SU-DHL-6 (cell line): ENCODE measurements at regions not wholly inside any gene's neighbourhood (a gene's known extent, or its start where the extent isn't known, plus 50 kb on each side); places are given as distances from the start of the nearest gene placed in this dataset.

Experiments used
- H2AFZ ChIP-seq: fragments of 200-600 bp; sonication (generic); 2 replicates; pipeline ENCODE4 v1.6.1; 2014; ENCODE audit warnings: low read depth, mild to moderate bottlenecking, moderate library complexity, mixed read lengths, antibody characterized with exemption, low read length; ENCODE audit not compliant: severe bottlenecking
- H3F3A ChIP-seq: fragments of 200-600 bp; shearing (Covaris generic); 2 replicates; pipeline ENCODE4 v1.6.0; 2016; ENCODE audit warnings: antibody characterized with exemption, mild to moderate bottlenecking; ENCODE audit not compliant: insufficient read depth
- H3K27ac ChIP-seq: fragments of 200-600 bp; sonication (generic); 2 replicates; pipeline ENCODE4 v1.5.1; 2016; ENCODE audit warnings: low read depth, mild to moderate bottlenecking, low read length, moderate library complexity, mixed read lengths
- H3K27me3 ChIP-seq: fragments of 200-600 bp; sonication (generic), shearing (Covaris generic); 2 replicates; pipeline ENCODE4 v1.6.0; 2014; ENCODE audit warnings: mild to moderate bottlenecking, low read length
- H3K36me3 ChIP-seq: fragments of 200-600 bp; sonication (generic); 2 replicates; pipeline ENCODE4 v1.6.1; 2014; ENCODE audit warnings: mild to moderate bottlenecking, low read length, mixed read lengths
- H3K4me2 ChIP-seq: fragments of 300-600, 200-600 bp; shearing (Covaris generic), sonication (generic); 2 replicates; pipeline ENCODE4 v1.6.0; 2014; ENCODE audit warnings: low read length, low read depth, mild to moderate bottlenecking; ENCODE audit not compliant: poor library complexity, severe bottlenecking
- H3K4me3 ChIP-seq: fragments of 200-600 bp; sonication (generic); 2 replicates; pipeline ENCODE4 v1.5.1; 2014; ENCODE audit warnings: antibody characterized with exemption, low read length, mild to moderate bottlenecking, mixed read lengths; ENCODE audit not compliant: insufficient read depth, poor library complexity, severe bottlenecking
- H3K79me2 ChIP-seq: fragments of 200-600 bp; sonication (generic); 2 replicates; pipeline ENCODE4 v1.6.1; 2014; ENCODE audit warnings: mild to moderate bottlenecking, low read length, moderate library complexity; ENCODE audit not compliant: insufficient read depth
- H3K9ac ChIP-seq: fragments of 200-600 bp; sonication (generic); 2 replicates; pipeline ENCODE4 v1.7.0; 2014; ENCODE audit warnings: mild to moderate bottlenecking, low read length
- H3K9me2 ChIP-seq: fragments of 200-600 bp; sonication (generic); replicated peaks from 2 replicates; pipeline ENCODE4 v1.6.1; 2014; ENCODE audit warnings: low read length; ENCODE audit not compliant: insufficient read depth
- H3K9me3 ChIP-seq: fragments of 200-600 bp; sonication (generic); 2 replicates; pipeline ENCODE4 v1.6.1; 2014; ENCODE audit warnings: low read length, mixed read lengths; ENCODE audit not compliant: insufficient read depth
- H4K20me1 ChIP-seq: fragments of 200-600 bp; sonication (generic); 2 replicates; pipeline ENCODE4 v1.6.1; 2014; ENCODE audit warnings: low read depth, mild to moderate bottlenecking, antibody characterized with exemption, low read length, moderate library complexity, mixed read lengths
- EZH2phosphoT487 ChIP-seq: fragments of 200-600 bp; sonication (generic), shearing (Covaris generic); conservative IDR thresholded peaks from 2 replicates; pipeline ENCODE4 v1.6.1; 2018; ENCODE audit warnings: mild to moderate bottlenecking, antibody characterized with exemption, low read length, moderate library complexity, mixed read lengths
- TF ChIP-seq, protein P1 (sequence below): fragments of 200-600 bp; sonication (generic); IDR thresholded peaks from one replicate; pipeline ENCODE4 v1.5.1; 2017; ENCODE audit warnings: antibody characterized with exemption, mild to moderate bottlenecking, low read length, moderate library complexity; ENCODE audit not compliant: insufficient read depth, poor library complexity, severe bottlenecking

DNA sequence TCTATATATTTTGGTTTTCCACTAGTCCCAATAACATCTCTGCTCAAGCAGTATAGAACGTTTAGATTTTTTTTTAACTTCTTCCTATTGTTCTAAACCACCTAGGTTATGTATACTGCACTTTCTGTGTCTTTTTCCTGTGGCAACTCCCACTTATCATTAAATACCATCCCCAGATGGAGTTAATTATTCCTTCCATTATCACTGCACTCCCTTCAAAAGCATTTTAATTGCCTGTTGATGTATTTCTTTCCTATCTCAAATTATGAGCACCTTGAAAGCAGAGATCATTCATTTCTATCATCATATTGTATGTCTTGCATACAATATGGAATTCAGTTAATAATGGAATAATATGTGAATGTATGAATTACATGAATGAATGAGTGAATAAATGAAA is 148.0 kb downstream of the HGF start:
- no peaks in the 10 kb centered on the region for H3K9me3 ChIP-seq
- no peaks in the 10 kb centered on the region for H3K79me2 ChIP-seq
- H3K27ac ChIP-seq: no peak overlapping the region
- no peak overlapping the region for H2AFZ ChIP-seq
- H3K9ac ChIP-seq: no peak overlapping the region
- no peaks in the 10 kb centered on the region for H3K9me2 ChIP-seq
- TF ChIP-seq, protein P1, sequence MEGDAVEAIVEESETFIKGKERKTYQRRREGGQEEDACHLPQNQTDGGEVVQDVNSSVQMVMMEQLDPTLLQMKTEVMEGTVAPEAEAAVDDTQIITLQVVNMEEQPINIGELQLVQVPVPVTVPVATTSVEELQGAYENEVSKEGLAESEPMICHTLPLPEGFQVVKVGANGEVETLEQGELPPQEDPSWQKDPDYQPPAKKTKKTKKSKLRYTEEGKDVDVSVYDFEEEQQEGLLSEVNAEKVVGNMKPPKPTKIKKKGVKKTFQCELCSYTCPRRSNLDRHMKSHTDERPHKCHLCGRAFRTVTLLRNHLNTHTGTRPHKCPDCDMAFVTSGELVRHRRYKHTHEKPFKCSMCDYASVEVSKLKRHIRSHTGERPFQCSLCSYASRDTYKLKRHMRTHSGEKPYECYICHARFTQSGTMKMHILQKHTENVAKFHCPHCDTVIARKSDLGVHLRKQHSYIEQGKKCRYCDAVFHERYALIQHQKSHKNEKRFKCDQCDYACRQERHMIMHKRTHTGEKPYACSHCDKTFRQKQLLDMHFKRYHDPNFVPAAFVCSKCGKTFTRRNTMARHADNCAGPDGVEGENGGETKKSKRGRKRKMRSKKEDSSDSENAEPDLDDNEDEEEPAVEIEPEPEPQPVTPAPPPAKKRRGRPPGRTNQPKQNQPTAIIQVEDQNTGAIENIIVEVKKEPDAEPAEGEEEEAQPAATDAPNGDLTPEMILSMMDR: no peak
- no peak for TF ChIP-seq EZH2phosphoT487
- H3K27me3 ChIP-seq: no peaks in the 10 kb centered on the region
- H3K4me3 ChIP-seq: no peak overlapping the region
- H3K4me2 ChIP-seq: no peak overlapping the region
- H4K20me1 ChIP-seq: no peaks in the 10 kb centered on the region
- no peaks in the 10 kb centered on the region for H3K36me3 ChIP-seq
- H3F3A ChIP-seq: no peaks in the 10 kb centered on the region

DNA sequence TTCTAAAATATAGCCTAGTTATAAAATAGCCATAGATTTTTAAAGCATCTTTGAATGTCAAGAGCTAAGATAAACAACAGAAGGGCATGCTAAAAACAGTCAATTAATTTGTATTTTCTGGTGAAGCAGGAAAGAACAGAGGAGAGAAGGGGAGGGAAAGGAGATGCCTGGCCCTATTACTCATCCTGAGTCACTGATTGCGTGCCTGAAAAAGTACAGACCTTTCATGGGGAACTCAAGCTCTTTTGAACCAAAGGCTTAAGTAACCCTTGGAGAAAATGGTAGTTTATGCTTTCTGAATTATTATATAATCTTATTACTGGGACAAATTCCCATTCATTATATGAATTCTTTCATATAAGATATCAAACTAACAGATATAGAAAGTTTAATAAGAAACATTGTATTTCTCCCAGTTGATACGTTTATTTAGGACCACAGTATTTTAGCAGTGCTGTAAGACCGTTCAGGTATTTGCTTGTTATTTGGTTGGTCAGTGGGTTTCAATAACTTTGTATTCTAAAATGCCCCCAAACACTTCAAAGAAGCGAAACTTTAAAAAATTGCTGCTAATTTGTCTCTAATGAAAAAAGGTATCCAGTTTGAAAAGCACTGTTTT is 151.3 kb downstream of the HGF start:
- H3K9ac ChIP-seq: no peak overlapping the region

DNA sequence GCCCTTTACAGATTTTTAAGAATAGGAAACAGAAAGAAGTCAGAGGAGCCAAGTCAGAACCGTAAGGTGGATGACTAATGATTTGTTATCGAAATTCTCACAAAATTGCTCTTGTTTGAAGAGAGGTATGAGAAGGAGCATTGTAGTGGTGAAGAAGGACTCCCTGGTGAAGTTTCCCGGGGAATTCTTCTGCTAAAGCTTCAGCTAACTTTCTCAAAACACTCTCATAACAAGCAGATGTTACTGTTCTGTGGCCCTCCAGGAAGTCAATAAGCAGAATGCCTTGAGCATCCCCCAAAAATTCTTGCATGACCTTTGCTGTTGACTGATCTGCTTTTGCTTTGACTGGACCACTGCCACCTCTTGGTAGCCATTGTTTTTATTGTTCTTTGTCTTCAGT is 152.9 kb downstream of the HGF start:
- Histone ChIP-seq H3K4me3 (no peak overlapping the region), H3K27ac (no peak overlapping the region), H3K4me2 (no peak overlapping the region), H3K9ac (no peak overlapping the region), H3K9me2 (no peaks in the 10 kb centered on the region), H3K36me3 (no peaks in the 10 kb centered on the region), H2AFZ (no peak overlapping the region), H3K79me2 (no peaks in the 10 kb centered on the region), H3K27me3 (no peaks in the 10 kb centered on the region), H3K9me3 (no peaks in the 10 kb centered on the region), H3F3A (no peaks in the 10 kb centered on the region), H4K20me1 (no peaks in the 10 kb centered on the region)
- TF ChIP-seq, protein P1: no peak
- no peak for TF ChIP-seq EZH2phosphoT487

More for the DNA sequence above, 151.3 kb downstream of the HGF start:
- Histone ChIP-seq H3K36me3 (no peaks in the 10 kb centered on the region), H3K9me2 (no peaks in the 10 kb centered on the region), H3K27ac (no peak overlapping the region), H3K4me3 (no peak overlapping the region), H3K79me2 (no peaks in the 10 kb centered on the region), H3K4me2 (no peak overlapping the region), H3K27me3 (no peaks in the 10 kb centered on the region), H4K20me1 (no peaks in the 10 kb centered on the region), H3F3A (no peaks in the 10 kb centered on the region), H3K9me3 (no peaks in the 10 kb centered on the region), H2AFZ (no peak overlapping the region)
- no peak for TF ChIP-seq EZH2phosphoT487
- TF ChIP-seq, protein P1: no peak
